Muscle of leg (tissue), 3 donors: ENCODE measurements at regions not wholly inside any gene's neighbourhood (a gene's known extent, or its start where the extent isn't known, plus 50 kb on each side); places are given as distances from the start of the nearest gene placed in this dataset.
"Not testable (repeated sequence)": the region's sequence is repeated elsewhere in the genome, so short reads cannot be mapped to it uniquely, and the experiment has no call there.

Source experiments
- DNase-seq: peaks from one replicate; pipeline ENCODE4 v3.0.0; 2013
- H3K27ac ChIP-seq: one replicate; pipeline ENCODE4 v1.5.1; 2013; ENCODE audit warnings: mild to moderate bottlenecking, low read length, control low read depth
- H3K27me3 ChIP-seq: one replicate; pipeline ENCODE4 v1.6.1; 2013; ENCODE audit warnings: low read length; ENCODE audit not compliant: control insufficient read depth, insufficient read depth
- H3K36me3 ChIP-seq: one replicate; pipeline ENCODE4 v1.6.1; 2013; ENCODE audit warnings: low read length; ENCODE audit not compliant: control insufficient read depth, insufficient read depth
- H3K4me1 ChIP-seq: one replicate; pipeline ENCODE4 v1.6.1; 2013; ENCODE audit warnings: low read length; ENCODE audit not compliant: control insufficient read depth, insufficient read depth
- H3K4me3 ChIP-seq: one replicate; pipeline ENCODE4 v1.5.1; 2013; ENCODE audit warnings: low read length, control low read depth
- H3K9me3 ChIP-seq: replicated peaks from 2 replicates; pipeline ENCODE4 v1.6.1; 2013; ENCODE audit warnings: low read depth, low read length; ENCODE audit not compliant: control insufficient read depth
- WGBS: methylation state at CpG from one replicate; pipeline ENCODE4 v1.1.5; 2013; ENCODE audit warnings: missing lambda C conversion rate; ENCODE audit not compliant: insufficient coverage; 5-methylcytosine and 5-hydroxymethylcytosine counted together

- Histone ChIP-seq H3K27ac (no peak overlapping the region), H3K4me3 (no peak overlapping the region), H3K27me3 (peaks cover 18% of the 10 kb centered on the region), H3K36me3 (no peaks in the 10 kb centered on the region), H3K9me3 (peaks cover 5% of the 10 kb centered on the region), H3K4me1 (no peaks in the 10 kb centered on the region)
- whole genome bisulfite sequencing, result 55% methylated on average over 27 of the region's 28 CpGs
- DNase-seq, result no peak
Observed at GRCh38 chr11:69205743-69206612, 50.2 kb downstream of the SMIM38 start.

GRCh38 chr11:69206613-69206965 lies 50.9 kb downstream of the SMIM38 start:
- not testable (repeated sequence) for H3K36me3 ChIP-seq, H3K27ac ChIP-seq, H3K4me1 ChIP-seq, H3K4me3 ChIP-seq, H3K9me3 ChIP-seq, DNase-seq
- H3K27me3 ChIP-seq, result peaks cover 17% of the 10 kb centered on the region
- no CpG with 5 or more reads among the region's 7 CpGs for WGBS

- Histone ChIP-seq H3K9me3 (peaks cover 5% of the 10 kb centered on the region), H3K4me1 (no peaks in the 10 kb centered on the region), H3K27me3 (peaks cover 11% of the 10 kb centered on the region), H3K27ac (no peak overlapping the region), H3K4me3 (no peak overlapping the region), H3K36me3 (no peaks in the 10 kb centered on the region)
- no peak for DNase-seq
- WGBS, result 83% methylated on average over 9 of the region's 14 CpGs
Observed at GRCh38 chr11:69207165-69207889, 51.6 kb downstream of the SMIM38 start.

- H3K9me3 ChIP-seq, result peaks cover 5% of the 10 kb centered on the region
- no peak overlapping the region for H3K27ac ChIP-seq
- 86% methylated on average over 8 of the region's 13 CpGs for WGBS
- peaks cover 9% of the 10 kb centered on the region for H3K27me3 ChIP-seq
- no peaks in the 10 kb centered on the region for H3K4me1 ChIP-seq
- H3K4me3 ChIP-seq, result no peak overlapping the region
- no peaks in the 10 kb centered on the region for H3K36me3 ChIP-seq
- DNase-seq, result no peak
Observed at GRCh38 chr11:69208190-69209037, 52.7 kb downstream of the SMIM38 start.

DNA sequence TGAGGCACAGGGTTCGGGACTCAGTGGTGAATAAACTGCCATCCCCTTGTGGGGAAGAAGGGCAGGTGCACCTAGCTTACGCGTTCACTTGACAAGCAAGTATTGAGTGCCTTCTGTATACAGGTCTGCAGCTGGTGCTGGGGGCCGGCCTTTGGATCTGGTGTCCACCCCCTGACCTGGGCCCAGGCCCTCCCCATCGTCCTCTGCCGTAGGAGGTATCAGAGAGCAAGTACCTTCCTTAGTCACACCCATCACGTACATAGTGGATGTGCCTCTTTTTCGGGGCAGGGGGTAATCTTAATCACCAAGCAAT lies 53.3 kb downstream of the SMIM38 start:
- no peaks in the 10 kb centered on the region for H3K36me3 ChIP-seq
- no peak for DNase-seq
- no peak overlapping the region for H3K4me3 ChIP-seq
- 90% methylated on average over 8 of the region's 8 CpGs for whole genome bisulfite sequencing
- no peaks in the 10 kb centered on the region for H3K4me1 ChIP-seq
- peaks cover 5% of the 10 kb centered on the region for H3K9me3 ChIP-seq
- H3K27ac ChIP-seq, result no peak overlapping the region
- peaks cover 9% of the 10 kb centered on the region for H3K27me3 ChIP-seq

GRCh38 chr11:69209421-69210309 lies 53.9 kb downstream of the SMIM38 start:
- Histone ChIP-seq H3K27ac (no peak overlapping the region), H3K27me3 (peaks cover 9% of the 10 kb centered on the region), H3K4me1 (no peaks in the 10 kb centered on the region), H3K36me3 (no peaks in the 10 kb centered on the region), H3K4me3 (no peak overlapping the region), H3K9me3 (peaks cover 5% of the 10 kb centered on the region)
- no peak for DNase-seq
- 87% methylated on average over 19 of the region's 23 CpGs for WGBS

DNA sequence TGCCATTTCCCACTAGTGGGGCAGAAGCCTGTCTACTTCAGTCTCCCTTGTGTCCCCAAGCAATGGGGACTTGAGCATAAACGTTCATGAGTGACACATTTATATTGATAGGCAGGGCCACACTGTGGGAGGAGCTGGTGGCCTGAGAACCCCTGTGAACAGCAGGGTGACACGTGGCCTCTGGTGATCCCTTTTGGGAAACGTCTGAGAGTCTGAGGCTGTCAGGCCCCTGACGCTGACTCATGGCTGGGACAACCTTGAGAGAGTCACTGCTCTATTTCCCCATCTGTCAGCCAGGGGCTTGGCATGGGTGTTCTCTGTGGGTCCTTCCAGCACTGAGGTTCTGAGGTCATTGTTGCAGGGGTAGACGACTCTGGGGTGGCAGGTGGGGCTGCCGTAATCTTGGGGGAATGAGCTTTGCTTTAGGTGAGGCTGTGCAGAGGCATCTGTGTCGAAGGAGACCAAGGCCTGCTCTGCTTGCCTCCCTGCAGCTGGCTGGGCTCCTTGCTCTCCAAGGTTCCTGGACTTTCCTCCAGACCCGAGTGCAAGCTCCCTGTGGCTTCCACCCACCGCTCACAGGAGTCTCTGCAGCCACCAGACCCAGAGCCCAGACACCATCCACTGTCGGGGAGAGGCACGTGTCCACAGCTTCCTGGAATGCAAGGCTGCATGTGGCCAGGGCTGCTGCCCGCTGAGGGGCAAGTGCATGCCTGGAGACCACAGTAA lies 54.7 kb downstream of the SMIM38 start:
- Histone ChIP-seq H3K4me3 (no peak overlapping the region), H3K9me3 (peaks cover 5% of the 10 kb centered on the region), H3K27ac (no peak overlapping the region), H3K36me3 (no peaks in the 10 kb centered on the region), H3K27me3 (peaks cover 6% of the 10 kb centered on the region), H3K4me1 (no peaks in the 10 kb centered on the region)
- DNase-seq, result no peak
- WGBS, result 57% methylated on average over 8 of the region's 12 CpGs

DNA sequence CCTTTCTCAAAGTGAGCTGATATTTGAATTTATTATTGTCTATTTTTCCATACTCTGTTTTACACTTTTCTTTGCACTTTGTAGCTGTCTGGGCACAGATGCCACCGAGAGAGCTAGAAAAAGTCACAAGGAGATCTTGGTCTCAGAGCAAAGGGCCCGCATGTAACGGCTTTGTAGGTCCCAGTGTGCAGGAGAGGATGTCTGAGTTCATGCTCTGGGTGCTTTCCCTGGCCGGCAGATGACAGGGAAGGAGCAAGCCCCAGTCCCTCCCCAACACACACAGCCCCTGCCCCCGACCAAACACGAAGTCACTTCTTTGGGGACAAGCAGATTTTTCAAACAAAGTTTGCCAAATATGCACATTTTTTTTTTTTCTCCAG lies 55.8 kb downstream of the SMIM38 start:
- peaks cover 5% of the 10 kb centered on the region for H3K9me3 ChIP-seq
- H3K4me1 ChIP-seq, result no peaks in the 10 kb centered on the region
- no peak overlapping the region for H3K4me3 ChIP-seq
- DNase-seq, result no peak
- WGBS, result 60% methylated on average over 1 of the region's 6 CpGs
- H3K36me3 ChIP-seq, result no peaks in the 10 kb centered on the region
- no peak overlapping the region for H3K27ac ChIP-seq
- peaks cover 6% of the 10 kb centered on the region for H3K27me3 ChIP-seq
